ENCODE measurements at regions not wholly inside any gene's neighbourhood (a gene's known extent, or its start where the extent isn't known, plus 50 kb on each side); places are given as distances from the start of the nearest gene placed in this dataset.
A peak's percentile ranks its signal among the peaks of the same experiment; 100 is the strongest.

- DNase-seq = no peak
- no peak overlapping the region for H3K4me3 ChIP-seq
- intact Hi-C loops (cut with DNase I; ENCODE audit: low total_unique reads) = no loop called here
- no peaks in the 10 kb centered on the region for H3K9me3 ChIP-seq
- no peak overlapping the region for H3K27ac ChIP-seq
- 90 to 94% (median 91%) methylated on average over 14 of the region's 14 CpGs for WGBS, 5 donors
- no peaks in the 10 kb centered on the region for H3K36me3 ChIP-seq
- no peaks in the 10 kb centered on the region for H3K4me1 ChIP-seq
- TF ChIP-seq POLR2AphosphoS5 (IDR thresholded peaks at IDR 0.05) = no peak
- TF ChIP-seq CTCF (IDR thresholded peaks at IDR 0.05 in 8 of 11, conservative IDR thresholded peaks at IDR 0.05 in 3 of 11) = no peak
- TF ChIP-seq POLR2A (IDR thresholded peaks at IDR 0.05) = no peak
- no peaks in the 10 kb centered on the region for H3K27me3 ChIP-seq (replicated peaks in 1 of 7)
Observed at GRCh38 chr9:91073811-91074771, 272.5 kb downstream of the SYK start.

- Histone ChIP-seq H3K27ac (no peak overlapping the region), H3K27me3 (replicated peaks in 1 of 7) (no peaks in the 10 kb centered on the region), H3K4me3 (no peak overlapping the region), H3K4me1 (no peaks in the 10 kb centered on the region), H3K9me3 (no peaks in the 10 kb centered on the region), H3K36me3 (no peaks in the 10 kb centered on the region)
- DNase-seq = no peak
- intact Hi-C loops (cut with DNase I; ENCODE audit: low total_unique reads) = no loop called here
- 88 to 95% (median 90%) methylated on average over 13 of the region's 13 CpGs for WGBS, 5 donors
- TF ChIP-seq POLR2A (IDR thresholded peaks at IDR 0.05) = no peak
- no peak for TF ChIP-seq POLR2AphosphoS5 (IDR thresholded peaks at IDR 0.05)
- TF ChIP-seq CTCF (IDR thresholded peaks at IDR 0.05 in 8 of 11, conservative IDR thresholded peaks at IDR 0.05 in 3 of 11) = no peak
Observed at GRCh38 chr9:91074866-91075265, 273.2 kb downstream of the SYK start.

GRCh38 chr9:91075279-91075678, 273.7 kb downstream of the SYK start:
- Histone ChIP-seq H3K27ac (no peak overlapping the region), H3K9me3 (no peaks in the 10 kb centered on the region), H3K4me3 (no peak overlapping the region), H3K4me1 (no peaks in the 10 kb centered on the region), H3K36me3 (no peaks in the 10 kb centered on the region), H3K27me3 (replicated peaks in 1 of 7) (no peaks in the 10 kb centered on the region)
- intact Hi-C loops (cut with DNase I; ENCODE audit: low total_unique reads) = no loop called here
- DNase-seq = no peak
- TF ChIP-seq CTCF (IDR thresholded peaks at IDR 0.05 in 8 of 11, conservative IDR thresholded peaks at IDR 0.05 in 3 of 11) = no peak
- no peak for TF ChIP-seq POLR2A (IDR thresholded peaks at IDR 0.05)
- no peak for TF ChIP-seq POLR2AphosphoS5 (IDR thresholded peaks at IDR 0.05)
- WGBS, 5 donors = 89 to 94% (median 92%) methylated on average over 8 of the region's 8 CpGs

GRCh38 chr9:91077624-91078368, 276.2 kb downstream of the SYK start:
- Histone ChIP-seq H3K27me3 (replicated peaks in 1 of 7) (no peaks in the 10 kb centered on the region), H3K4me1 (no peaks in the 10 kb centered on the region), H3K4me3 (no peak overlapping the region), H3K27ac (peak overlapping the region in 1 of 8 donors; percentile 7), H3K36me3 (no peaks in the 10 kb centered on the region), H3K9me3 (no peaks in the 10 kb centered on the region)
- intact Hi-C loops (cut with DNase I; ENCODE audit: low total_unique reads) = no loop called here
- no peak for DNase-seq
- 78 to 88% (median 82%) methylated on average over 6 of the region's 6 CpGs for WGBS, 5 donors
- TF ChIP-seq CTCF (IDR thresholded peaks at IDR 0.05 in 8 of 11, conservative IDR thresholded peaks at IDR 0.05 in 3 of 11) = no peak
- TF ChIP-seq POLR2A (IDR thresholded peaks at IDR 0.05) = no peak
- no peak for TF ChIP-seq POLR2AphosphoS5 (IDR thresholded peaks at IDR 0.05)
